ENCODE measurements at regions not wholly inside any gene's neighbourhood (a gene's known extent, or its start where the extent isn't known, plus 50 kb on each side); places are given as distances from the start of the nearest gene placed in this dataset.
A peak's percentile ranks its signal among the peaks of the same experiment; 100 is the strongest.
"Not testable (repeated sequence)": the region's sequence is repeated elsewhere in the genome, so short reads cannot be mapped to it uniquely, and the experiment has no call there.

DNA sequence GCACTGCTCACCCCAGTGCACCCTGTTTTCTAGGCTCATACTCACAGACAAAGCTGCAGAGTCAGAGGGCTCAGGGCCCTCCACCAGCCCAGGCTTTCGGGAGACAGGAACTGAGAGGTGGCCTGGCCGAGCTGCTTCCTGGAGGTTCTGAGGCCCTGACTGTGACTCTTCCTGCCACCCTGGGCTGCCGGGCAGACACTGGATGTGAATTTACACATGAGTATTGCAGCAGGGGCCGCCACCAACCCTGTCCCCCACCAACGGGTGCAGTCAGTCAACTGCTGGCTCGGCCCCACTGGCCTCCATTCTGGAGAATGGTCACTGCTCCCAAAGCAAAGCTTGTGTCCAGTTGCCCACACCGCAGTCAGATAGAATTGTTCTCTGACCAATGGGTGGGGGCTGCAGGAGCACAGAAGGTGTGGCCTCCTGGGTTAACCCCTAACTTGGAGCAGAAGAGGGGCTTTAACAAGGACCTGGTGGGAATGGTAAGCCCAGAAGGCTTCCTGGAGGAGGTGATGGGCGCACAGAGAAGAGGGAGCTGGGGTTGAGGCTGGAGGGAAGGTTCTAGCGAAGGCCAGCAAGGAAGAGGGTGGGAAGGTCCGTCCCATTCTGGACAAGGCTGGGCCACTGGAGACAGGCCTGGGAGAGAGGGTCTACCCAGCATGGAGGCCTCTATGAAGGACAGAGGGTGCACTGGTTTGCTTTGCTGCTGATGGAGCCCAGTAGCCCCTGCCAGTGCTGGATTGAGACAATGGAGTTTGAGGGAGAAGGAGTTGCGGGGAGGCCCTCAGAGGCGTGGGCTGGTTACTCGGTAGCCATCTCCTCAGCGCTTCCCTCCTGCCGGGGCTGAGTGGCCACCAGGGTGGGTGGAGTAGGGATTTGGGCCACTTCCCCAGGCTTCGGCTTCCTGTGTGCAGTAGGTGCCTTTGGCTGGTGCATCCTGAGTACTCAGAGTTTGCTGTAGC lies 135.3 kb downstream of the CPZ start:
- no peaks in the 10 kb centered on the region for H3K4me1 Mint-ChIP-seq
- no peaks in the 10 kb centered on the region for H3K36me3 Mint-ChIP-seq
- no peaks in the 10 kb centered on the region for H3K27me3 Mint-ChIP-seq
- CTCF ChIA-PET, result no interaction called here
- H3K9me3 Mint-ChIP-seq, result no peaks in the 10 kb centered on the region
- no peak overlapping the region for H3K4me3 Mint-ChIP-seq
- peak; percentile 14 for DNase-seq
- no peak overlapping the region for H3K27ac Mint-ChIP-seq

DNA sequence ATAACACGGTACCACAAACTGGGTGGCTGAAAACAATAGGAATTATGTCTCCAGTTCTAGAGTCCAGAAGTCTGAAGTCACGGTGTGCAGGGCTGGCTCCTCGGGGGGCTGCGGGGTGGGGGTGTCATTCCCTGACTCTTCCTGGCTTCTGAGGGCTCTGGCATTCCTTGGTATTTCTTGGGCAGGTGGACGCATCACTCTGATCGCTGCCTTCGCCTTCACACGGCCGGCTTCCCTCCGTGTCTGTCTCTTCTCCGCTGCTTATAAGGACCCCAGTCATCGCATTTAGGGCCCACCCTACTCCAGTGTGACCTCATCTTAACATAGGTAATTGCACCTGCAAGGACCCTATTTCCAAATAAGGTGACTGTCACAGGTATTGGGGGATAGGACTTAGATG lies 134.6 kb downstream of the CPZ start:
- Mint-ChIP-seq H3K4me3 (no peak overlapping the region), H3K27me3 (no peaks in the 10 kb centered on the region), H3K27ac (peak overlapping the region; percentile 52), H3K9me3 (no peaks in the 10 kb centered on the region), H3K36me3 (no peaks in the 10 kb centered on the region), H3K4me1 (no peaks in the 10 kb centered on the region)
- DNase-seq, result no peak
- CTCF ChIA-PET, result no interaction called here

DNA sequence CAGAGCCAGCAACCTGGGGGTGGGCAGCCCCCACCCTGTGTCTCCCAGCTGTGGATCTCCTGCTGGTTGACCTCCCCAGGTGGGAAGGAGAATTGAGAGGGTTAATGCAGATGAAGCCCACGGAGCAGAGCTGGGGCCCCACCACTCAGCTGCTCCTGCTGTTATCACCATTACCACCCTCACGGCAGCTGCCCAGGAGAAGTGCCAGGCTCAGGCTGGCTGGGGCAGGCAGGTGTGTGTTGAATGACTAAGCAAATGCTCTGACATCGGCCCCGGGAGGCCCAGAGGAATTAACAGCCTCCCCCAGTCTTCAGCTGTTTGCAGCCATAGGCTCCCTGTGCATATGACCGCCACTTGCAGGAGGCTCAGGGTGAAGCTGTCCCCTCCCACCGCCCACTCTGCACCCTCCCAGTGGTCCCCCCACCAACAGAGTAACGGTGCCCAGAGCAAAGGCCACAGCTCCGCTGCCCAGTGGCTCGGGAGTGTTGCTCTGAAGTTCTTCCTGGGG lies 133.8 kb downstream of the CPZ start:
- no peaks in the 10 kb centered on the region for H3K27me3 Mint-ChIP-seq
- no peaks in the 10 kb centered on the region for H3K4me1 Mint-ChIP-seq
- DNase-seq, result peak; percentile 16
- no peak overlapping the region for H3K27ac Mint-ChIP-seq
- no peaks in the 10 kb centered on the region for H3K36me3 Mint-ChIP-seq
- CTCF ChIA-PET, result no interaction called here
- H3K4me3 Mint-ChIP-seq, result no peak overlapping the region
- no peaks in the 10 kb centered on the region for H3K9me3 Mint-ChIP-seq

DNA sequence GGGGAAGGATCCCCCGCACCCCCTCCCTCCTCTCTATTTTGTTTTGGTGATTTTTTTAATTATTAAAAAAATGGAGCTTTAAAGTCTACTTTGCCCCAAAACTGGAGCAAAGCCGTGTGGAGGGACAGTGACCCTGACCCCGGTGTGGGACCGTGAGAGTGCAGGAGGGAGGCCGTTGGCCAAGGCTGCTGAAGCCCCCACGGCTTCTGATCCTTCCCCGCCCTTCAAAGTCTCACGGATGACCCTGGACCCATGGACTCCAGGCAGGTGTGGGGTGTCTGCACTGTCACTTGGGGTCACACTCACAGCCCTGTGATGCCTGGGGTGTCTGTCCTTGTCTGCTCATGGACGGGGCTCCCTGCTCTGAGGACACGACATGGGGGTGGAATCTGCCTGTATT lies 133.3 kb downstream of the CPZ start:
- Mint-ChIP-seq H3K4me1 (no peaks in the 10 kb centered on the region), H3K27ac (no peak overlapping the region), H3K9me3 (no peaks in the 10 kb centered on the region), H3K4me3 (no peak overlapping the region), H3K36me3 (no peaks in the 10 kb centered on the region), H3K27me3 (no peaks in the 10 kb centered on the region)
- DNase-seq, result peak; percentile 14
- CTCF ChIA-PET, result no interaction called here

DNA sequence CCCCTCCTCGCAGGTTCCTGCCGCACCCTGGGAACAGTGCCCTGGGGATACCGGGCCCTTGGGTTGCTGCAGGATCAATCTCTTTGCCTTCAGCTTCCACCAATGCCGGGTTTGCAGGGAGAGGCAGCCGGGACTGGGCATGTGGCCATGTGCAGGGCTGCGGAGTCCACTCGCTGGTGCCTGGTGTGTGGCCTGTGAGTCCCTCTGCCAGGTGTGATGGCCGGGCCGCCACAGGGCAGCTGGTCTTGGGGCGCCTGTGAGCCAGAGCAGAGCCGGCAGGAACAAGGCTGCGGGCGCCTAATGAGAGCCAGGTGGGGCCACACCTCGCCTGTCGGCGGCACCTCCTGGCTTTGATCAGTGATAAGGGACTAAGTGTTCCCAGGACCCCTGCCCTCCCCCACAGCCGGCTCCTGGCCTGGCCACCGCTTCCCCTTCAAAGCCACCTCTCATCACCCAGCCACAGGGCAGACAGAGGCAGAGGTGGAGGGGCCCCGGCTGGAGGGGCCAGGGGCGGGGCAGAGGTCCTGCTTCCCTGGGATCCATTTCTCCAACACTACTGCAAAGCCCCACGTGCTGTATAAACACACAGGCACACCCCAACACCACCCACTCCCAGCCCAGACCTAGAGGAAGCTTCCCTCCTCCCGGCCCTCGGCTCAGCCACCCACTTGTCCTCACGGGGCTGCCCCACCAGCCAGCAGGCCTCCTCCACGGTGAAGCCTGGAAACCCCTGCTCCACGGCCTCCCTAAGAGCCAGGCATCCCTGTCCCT lies 132.7 kb downstream of the CPZ start:
- Mint-ChIP-seq H3K4me3 (no peak overlapping the region), H3K9me3 (no peaks in the 10 kb centered on the region), H3K27me3 (no peaks in the 10 kb centered on the region), H3K27ac (no peak overlapping the region), H3K36me3 (no peaks in the 10 kb centered on the region), H3K4me1 (no peaks in the 10 kb centered on the region)
- CTCF ChIA-PET, result no interaction called here
- peak; percentile 7 for DNase-seq

DNA sequence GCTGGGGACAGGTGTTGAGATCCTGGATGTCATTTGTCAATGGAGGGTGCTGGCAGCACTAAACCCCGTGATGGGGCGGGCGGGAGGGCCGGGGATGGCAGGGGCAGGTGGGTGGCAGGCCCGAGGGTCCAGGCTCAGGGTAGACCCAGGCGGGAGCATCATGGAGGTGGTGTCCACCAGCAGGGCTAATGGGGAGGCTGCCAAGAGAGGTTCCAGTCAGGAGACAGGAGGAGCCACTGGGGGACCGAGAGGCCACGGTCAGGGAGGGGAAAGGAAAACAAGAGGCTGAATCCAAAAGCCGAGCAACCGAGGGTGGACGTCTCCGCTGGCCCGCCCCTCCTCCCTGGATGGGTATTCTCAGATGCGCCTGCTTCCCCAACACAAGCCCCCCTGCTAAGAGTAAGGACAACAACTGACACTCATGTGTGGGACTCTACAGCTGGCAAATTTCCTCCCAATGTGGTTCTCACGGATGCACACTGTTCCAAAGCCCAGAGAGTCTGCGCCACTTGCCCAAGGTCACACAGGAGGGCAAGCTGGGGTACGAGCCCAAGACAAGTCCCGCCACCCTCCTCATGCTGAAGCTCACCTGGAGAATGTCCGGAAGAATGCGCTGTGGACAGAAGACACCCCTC lies 132.0 kb downstream of the CPZ start:
- peak; percentile 5 for DNase-seq
- Mint-ChIP-seq H3K4me3 (no peak overlapping the region), H3K36me3 (no peaks in the 10 kb centered on the region), H3K9me3 (peaks cover 4% of the 10 kb centered on the region), H3K4me1 (no peaks in the 10 kb centered on the region), H3K27ac (no peak overlapping the region), H3K27me3 (no peaks in the 10 kb centered on the region)
- CTCF ChIA-PET, result no interaction called here

DNA sequence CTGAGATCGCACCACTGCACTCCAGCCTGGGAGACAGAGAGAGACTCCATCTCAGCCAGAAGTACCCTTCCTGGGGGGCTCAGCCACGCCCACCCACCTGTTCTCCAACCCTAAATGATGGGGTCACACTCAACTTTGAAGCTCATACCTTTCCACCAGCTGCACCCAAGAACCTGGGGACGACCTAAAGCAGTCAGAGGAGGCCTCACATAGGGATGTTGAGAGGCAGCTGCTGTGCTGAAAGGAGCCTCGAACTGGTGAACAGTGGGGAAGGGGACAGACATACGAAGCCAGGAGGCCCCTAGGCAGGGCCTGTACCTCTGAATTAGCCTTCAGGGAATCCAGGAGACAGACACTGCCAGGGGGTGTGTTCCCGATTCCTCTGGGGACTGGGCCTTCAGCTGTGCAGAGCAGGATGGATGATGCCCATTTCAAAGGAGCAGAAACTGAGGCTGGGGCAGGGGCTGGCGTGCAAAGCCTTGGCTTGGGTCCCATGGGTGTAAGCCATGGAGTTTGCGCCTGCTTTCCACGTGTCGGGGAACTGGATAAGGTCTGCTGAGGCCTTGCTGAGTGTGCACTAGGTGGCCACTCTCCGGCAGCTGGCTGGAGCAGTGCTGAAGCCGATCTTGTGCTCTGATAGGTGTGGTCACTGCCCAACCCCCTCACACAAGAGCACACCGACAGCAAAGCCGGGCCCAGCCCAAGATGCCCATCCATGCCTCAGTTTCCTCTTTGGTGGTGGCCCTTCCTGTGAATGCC lies 130.8 kb downstream of the CPZ start:
- Mint-ChIP-seq H3K9me3 (peaks cover 5% of the 10 kb centered on the region), H3K27me3 (no peaks in the 10 kb centered on the region), H3K27ac (no peak overlapping the region), H3K4me1 (no peaks in the 10 kb centered on the region), H3K36me3 (no peaks in the 10 kb centered on the region), H3K4me3 (no peak overlapping the region)
- peak; percentile 4 for DNase-seq
- CTCF ChIA-PET, result no interaction called here

DNA sequence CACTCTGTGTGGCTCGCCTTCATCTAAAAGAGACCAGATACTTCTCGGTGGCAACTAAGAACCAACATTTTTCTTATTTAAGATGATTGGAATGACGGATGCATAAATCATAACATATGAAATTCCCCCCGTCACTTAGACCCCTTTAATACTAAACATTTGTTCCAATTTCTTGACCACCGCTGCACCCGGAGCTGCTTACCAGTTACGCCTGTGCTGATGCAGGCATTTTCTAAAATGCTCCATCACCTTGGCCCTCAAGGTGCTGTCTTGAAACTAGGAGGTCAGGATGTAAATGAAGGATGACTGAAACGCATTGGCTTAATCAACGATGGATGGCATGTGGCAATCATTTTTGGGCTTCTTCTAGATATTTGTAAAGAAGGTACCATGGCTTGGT lies 130.0 kb downstream of the CPZ start:
- no peaks in the 10 kb centered on the region for H3K4me1 Mint-ChIP-seq
- no peaks in the 10 kb centered on the region for H3K36me3 Mint-ChIP-seq
- CTCF ChIA-PET, result no interaction called here
- no peak for DNase-seq
- no peak overlapping the region for H3K27ac Mint-ChIP-seq
- no peak overlapping the region for H3K4me3 Mint-ChIP-seq
- H3K9me3 Mint-ChIP-seq, result peaks cover 7% of the 10 kb centered on the region
- H3K27me3 Mint-ChIP-seq, result peaks cover 2% of the 10 kb centered on the region

DNA sequence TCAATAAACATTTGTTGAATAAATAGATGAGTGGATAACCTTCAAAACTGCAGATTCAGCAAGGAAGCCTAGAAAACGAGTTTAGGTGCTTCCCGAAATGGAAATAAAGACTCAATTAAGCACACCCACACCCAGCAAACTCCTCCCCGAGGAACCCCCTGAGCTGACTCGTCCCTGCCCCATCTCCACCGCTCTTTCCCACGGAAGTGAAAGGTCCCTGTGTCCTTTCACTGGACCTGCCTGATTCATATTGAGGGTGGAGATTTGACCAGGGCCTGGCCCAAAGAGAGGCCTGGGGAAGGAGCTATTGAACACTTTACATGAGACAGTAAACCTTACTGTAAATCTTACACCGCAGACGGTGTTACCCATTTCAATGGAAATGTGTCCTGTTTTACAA lies 129.1 kb downstream of the CPZ start:
- CTCF ChIA-PET, result no interaction called here
- H3K27me3 Mint-ChIP-seq, result peaks cover 5% of the 10 kb centered on the region
- no peaks in the 10 kb centered on the region for H3K4me1 Mint-ChIP-seq
- no peak overlapping the region for H3K4me3 Mint-ChIP-seq
- no peak overlapping the region for H3K27ac Mint-ChIP-seq
- peak; percentile 3 for DNase-seq
- no peaks in the 10 kb centered on the region for H3K36me3 Mint-ChIP-seq
- peaks cover 7% of the 10 kb centered on the region for H3K9me3 Mint-ChIP-seq

DNA sequence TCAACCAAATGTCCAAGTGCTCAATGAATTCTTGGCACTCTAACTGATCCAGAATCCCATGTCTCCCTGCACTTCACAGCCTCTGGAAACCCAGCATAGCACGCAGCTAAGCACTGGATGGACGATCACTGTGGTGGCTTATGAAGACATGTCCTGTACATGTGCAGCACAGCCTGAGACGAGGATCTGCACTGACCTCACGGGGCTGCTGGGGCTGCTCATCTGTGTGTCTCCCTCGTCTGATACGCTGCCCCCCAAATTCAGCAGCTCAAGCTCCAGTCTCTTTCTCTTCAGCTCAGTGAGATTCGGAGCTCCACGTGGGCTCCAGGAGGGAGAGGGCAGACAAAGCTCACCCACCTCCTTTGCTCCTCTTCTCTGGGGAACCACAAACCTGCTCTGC lies 126.9 kb downstream of the CPZ start:
- CTCF ChIA-PET, result no interaction called here
- Mint-ChIP-seq H3K36me3 (no peaks in the 10 kb centered on the region), H3K9me3 (peaks cover 11% of the 10 kb centered on the region), H3K27ac (no peak overlapping the region), H3K4me1 (no peaks in the 10 kb centered on the region), H3K27me3 (peaks cover 5% of the 10 kb centered on the region), H3K4me3 (no peak overlapping the region)
- peak; percentile 11 for DNase-seq

DNA sequence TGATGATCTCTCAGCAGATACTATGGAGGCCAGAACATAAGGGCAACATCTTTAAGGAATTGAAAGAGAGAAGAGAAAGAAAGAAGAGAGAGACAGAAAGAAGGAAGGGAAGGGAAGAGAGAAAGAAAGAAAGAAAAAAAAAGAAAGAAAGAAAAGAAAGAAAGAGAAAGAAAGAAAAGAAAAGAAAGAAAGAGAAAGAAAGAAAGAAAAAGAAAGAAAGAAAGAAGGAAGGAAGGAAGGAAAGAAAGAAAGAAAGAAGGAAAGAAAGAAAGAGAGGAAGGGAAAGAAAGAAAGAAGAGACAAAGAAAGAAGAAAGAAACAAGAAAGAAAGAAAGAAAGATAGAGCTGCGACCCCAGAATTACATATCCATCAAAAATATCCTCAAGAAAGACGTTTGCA lies 124.9 kb downstream of the CPZ start:
- H3K4me1 Mint-ChIP-seq, H3K36me3 Mint-ChIP-seq, CTCF ChIA-PET, H3K27ac Mint-ChIP-seq, DNase-seq, H3K27me3 Mint-ChIP-seq, H3K4me3 Mint-ChIP-seq: not testable (repeated sequence)
- H3K9me3 Mint-ChIP-seq, result peaks cover 23% of the 10 kb centered on the region

DNA sequence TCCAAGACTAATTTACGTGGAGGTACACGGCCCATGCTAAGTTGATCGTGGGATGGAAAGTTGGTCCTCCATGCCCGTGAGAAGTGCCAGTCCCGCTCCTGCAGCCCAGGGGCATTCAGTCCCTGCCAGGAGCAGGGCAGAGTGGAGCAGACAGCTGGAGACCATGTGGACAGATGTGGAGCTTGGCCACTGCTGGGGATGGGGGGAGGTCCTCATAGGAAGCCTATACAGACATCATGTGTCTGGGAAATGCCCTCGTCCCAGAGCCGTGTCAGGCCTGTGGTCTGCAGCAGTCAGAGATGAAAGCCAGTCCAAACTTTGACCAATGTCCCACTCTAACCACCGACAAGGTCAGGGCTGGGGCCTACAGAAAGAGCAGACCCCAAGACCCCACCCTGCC lies 118.4 kb downstream of the CPZ start:
- CTCF ChIA-PET, result no interaction called here
- DNase-seq, result peak; percentile 3
- Mint-ChIP-seq H3K4me1 (no peaks in the 10 kb centered on the region), H3K27ac (no peak overlapping the region), H3K4me3 (no peak overlapping the region), H3K27me3 (no peaks in the 10 kb centered on the region), H3K9me3 (peaks cover 21% of the 10 kb centered on the region), H3K36me3 (no peaks in the 10 kb centered on the region)

DNA sequence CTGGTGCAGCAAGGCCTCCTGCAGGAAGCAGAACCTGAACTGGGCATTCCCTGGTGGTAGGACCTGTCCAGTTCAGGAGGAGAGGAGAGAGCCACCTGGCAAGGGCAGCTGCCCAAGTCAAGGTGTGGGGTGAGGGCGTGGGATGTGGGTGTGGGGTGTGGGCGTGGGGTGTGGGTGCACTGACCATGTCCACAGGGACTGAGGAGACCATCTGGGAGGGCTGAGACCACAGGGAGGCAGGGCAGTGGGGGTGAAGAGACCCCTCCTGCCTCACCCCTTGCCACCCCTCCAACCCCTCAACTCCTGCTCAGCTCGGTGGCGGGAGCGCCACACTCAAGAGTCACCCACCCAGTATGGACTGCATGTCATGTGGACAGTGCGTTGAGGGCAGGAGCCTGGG lies 117.9 kb downstream of the CPZ start:
- Mint-ChIP-seq H3K27ac (no peak overlapping the region), H3K36me3 (no peaks in the 10 kb centered on the region), H3K27me3 (no peaks in the 10 kb centered on the region), H3K4me3 (no peak overlapping the region), H3K4me1 (no peaks in the 10 kb centered on the region), H3K9me3 (peaks cover 21% of the 10 kb centered on the region)
- CTCF ChIA-PET, result no interaction called here
- peak; percentile 10 for DNase-seq

DNA sequence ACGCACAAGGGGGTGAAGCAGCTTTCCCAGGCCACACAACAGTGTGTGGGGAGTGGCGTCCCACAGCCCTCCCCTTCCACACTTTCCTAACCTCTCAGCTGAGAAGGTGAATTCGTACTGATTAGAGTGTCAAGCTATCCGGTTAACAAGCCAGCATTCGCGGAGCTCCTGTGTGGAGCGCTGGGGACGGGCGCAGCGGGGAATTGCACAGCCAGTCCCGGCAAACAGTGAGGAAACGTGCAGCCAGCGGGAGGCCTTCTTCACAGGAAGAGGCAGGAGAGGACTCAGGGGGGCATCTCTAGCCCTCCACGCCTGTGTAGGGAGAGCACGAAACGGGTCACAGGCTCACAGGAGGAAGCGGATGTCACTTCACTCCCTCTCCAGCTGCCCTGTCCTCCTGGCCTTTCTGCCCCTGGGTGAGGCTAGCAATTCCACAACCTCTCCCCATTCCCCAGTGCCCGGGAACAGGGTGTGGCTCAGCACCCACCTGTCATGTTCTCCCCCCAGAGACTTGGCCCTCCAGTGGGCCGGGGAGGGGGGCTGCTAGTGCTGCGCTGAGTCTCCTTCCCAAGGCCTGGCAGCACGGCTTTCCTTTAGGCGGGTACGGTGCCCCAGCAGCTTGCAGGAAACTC lies 117.3 kb downstream of the CPZ start:
- Mint-ChIP-seq H3K27me3 (no peaks in the 10 kb centered on the region), H3K4me3 (no peak overlapping the region), H3K27ac (no peak overlapping the region), H3K9me3 (peaks cover 18% of the 10 kb centered on the region), H3K36me3 (no peaks in the 10 kb centered on the region), H3K4me1 (no peaks in the 10 kb centered on the region)
- CTCF ChIA-PET, result no interaction called here
- peak; percentile 11 for DNase-seq

Data from activated naive CD4-positive, alpha-beta T cell treated with anti-CD3 and anti-CD28 coated beads, Interleukin-2, amount 10 ng/mL, durations not matched to agents 7 days and 5 days (primary cell).